GM12878 (cell line): ENCODE measurements at regions not wholly inside any gene's neighbourhood (a gene's known extent, or its start where the extent isn't known, plus 50 kb on each side); places are given as distances from the start of the nearest gene placed in this dataset.

Experiments used
- ATAC-seq: fragments of 200-7000 bp; cut with Tn5 transposase; 3 replicates; pipeline ENCODE4 v1.9.1; 2020; ENCODE audit warnings: mild to moderate bottlenecking, moderate library complexity
- BruUV-seq: library from RNA; stranded (reverse); fragments of 400-500 nt; replicated peaks from 2 replicates; lab custom pipeline; 2021; lab: Mats Ljungman, UMichigan
- CTCF ChIA-PET: fragments of 300-600 bp; sonication (Branson Sonifier 250); formaldehyde crosslinking; extraction: SDS; loops from one replicate; lab custom pipeline; 2021; ENCODE audit warnings: inconsistent platforms; lab: Yijun Ruan, JAX
- POLR2A ChIA-PET: fragments of 350-600 bp; formaldehyde crosslinking; extraction: SDS; loops from one replicate; lab custom pipeline; 2021; ENCODE audit warnings: inconsistent platforms; lab: Charles Lee
- RAD21 ChIA-PET: fragments of 300-600 bp; sonication (Branson Sonifier 250); formaldehyde crosslinking; loops from one replicate; lab custom pipeline; 2023; ENCODE audit warnings: antibody characterized with exemption; ENCODE audit not compliant: unreplicated experiment; lab: Charles Lee
- SMC1A ChIA-PET: fragments of 300-600 bp; sonication (Branson Sonifier 250); formaldehyde crosslinking; loops from one replicate; lab custom pipeline; 2023; ENCODE audit not compliant: unreplicated experiment, uncharacterized antibody; lab: Charles Lee
- DNase-seq: peaks from one replicate; pipeline ENCODE4 v3.0.0-alpha.2; 2011; ENCODE audit warnings: low read depth, low spot score
- FAIRE-seq: peaks from 3 replicates; lab custom pipeline; 2011; peaks lifted over from hg19 to GRCh38; lab: Jason Lieb, UNC
- H2AFZ ChIP-seq: 2 replicates; pipeline ENCODE4 v1.6.0; 2011; ENCODE audit warnings: low read depth, low read length, control low read depth; ENCODE audit not compliant: control insufficient read depth
- H3K27ac ChIP-seq: 2 replicates; pipeline ENCODE4 v1.5.1; 2011; ENCODE audit warnings: control low read depth; ENCODE audit not compliant: control insufficient read depth, insufficient read depth
- H3K27me3 ChIP-seq, 2 experiments: replicated peaks in 1 of 2; 2 replicates each; pipeline versions ENCODE4 v1.6.0 to v1.6.1; 2011; ENCODE audit warnings: low read length in 1 of 2; ENCODE audit not compliant: control insufficient read depth in 2 of 2, insufficient read depth in 2 of 2
- H3K36me3 ChIP-seq, 2 experiments: 2 replicates each; pipeline ENCODE4 v1.5.1; 2011; ENCODE audit warnings: low read length in 1 of 2; ENCODE audit not compliant: control insufficient read depth in 2 of 2, insufficient read depth in 2 of 2
- H3K4me1 ChIP-seq: 2 replicates; pipeline ENCODE4 v1.6.1; 2011; ENCODE audit warnings: mild to moderate bottlenecking, low read length, moderate library complexity, mixed read lengths; ENCODE audit not compliant: control insufficient read depth, insufficient read depth
- H3K4me2 ChIP-seq: 2 replicates; pipeline ENCODE4 v1.6.0; 2011; ENCODE audit warnings: control low read depth; ENCODE audit not compliant: control insufficient read depth, insufficient read depth
- H3K4me3 ChIP-seq: fragments of 200-600 bp; sonication (generic); 2 replicates; pipeline ENCODE4 v1.5.1; 2016
- H3K79me2 ChIP-seq: 2 replicates; pipeline ENCODE4 v1.6.0; 2011; ENCODE audit warnings: low read length; ENCODE audit not compliant: control insufficient read depth, insufficient read depth
- H3K9ac ChIP-seq: 2 replicates; pipeline ENCODE4 v1.8.0; 2011; ENCODE audit warnings: low read length, control low read depth, mixed read lengths; ENCODE audit not compliant: control insufficient read depth, insufficient read depth
- H3K9me3 ChIP-seq: replicated peaks from 3 replicates; pipeline ENCODE4 v1.5.1; 2011; ENCODE audit warnings: mild to moderate bottlenecking, low read length; ENCODE audit not compliant: control insufficient read depth, insufficient read depth
- H4K20me1 ChIP-seq: 2 replicates; pipeline ENCODE4 v1.6.0; 2011; ENCODE audit not compliant: control insufficient read depth, insufficient read depth
- CHD2 ChIP-seq: IDR thresholded peaks from 2 replicates; pipeline ENCODE4 v1.6.1; 2011; ENCODE audit warnings: low read depth, low read length, improper control_type of control experiment, borderline replicate concordance
- FOS ChIP-seq: IDR thresholded peaks from 3 replicates; pipeline ENCODE4 v1.6.1; 2011; ENCODE audit warnings: borderline replicate concordance; ENCODE audit not compliant: insufficient read length; ENCODE audit errors: extremely low read depth
- NBN ChIP-seq: fragments of 450-650 bp; IDR thresholded peaks from 2 replicates; pipeline ENCODE4 v1.6.1; 2016
- NR2F1 ChIP-seq: fragments of 450-650 bp; conservative IDR thresholded peaks from 2 replicates; pipeline ENCODE4 v1.6.1; 2017; ENCODE audit warnings: mild to moderate bottlenecking
- PML ChIP-seq: IDR thresholded peaks from 2 replicates; pipeline ENCODE4 v1.6.1; 2012; ENCODE audit warnings: low read length, inconsistent platforms
- RFX5 ChIP-seq: IDR thresholded peaks from 2 replicates; pipeline ENCODE4 v1.6.1; 2011; ENCODE audit warnings: low read depth, low read length, improper control_type of control experiment
- RUNX3 ChIP-seq: IDR thresholded peaks from 2 replicates; pipeline ENCODE4 v1.6.1; 2012; ENCODE audit warnings: low read length, inconsistent platforms
- SMAD5 ChIP-seq: IDR thresholded peaks from 2 replicates; pipeline ENCODE4 v1.6.1; 2016; ENCODE audit warnings: antibody characterized with exemption, low read depth
- SUPT20H ChIP-seq: IDR thresholded peaks from 2 replicates; pipeline ENCODE4 v1.6.1; 2011; ENCODE audit warnings: low read depth, mild to moderate bottlenecking, low read length, moderate library complexity, borderline replicate concordance; ENCODE audit not compliant: control insufficient read depth
- TARDBP ChIP-seq: IDR thresholded peaks from 2 replicates; pipeline ENCODE4 v1.6.1; 2016; ENCODE audit warnings: borderline replicate concordance
- TCF12 ChIP-seq: IDR thresholded peaks from 2 replicates; pipeline ENCODE4 v1.6.1; 2011; ENCODE audit warnings: low read depth, mild to moderate bottlenecking, low read length
- WGBS: methylation state at CpG from one replicate; pipeline ENCODE4 v1.1.6; 2016; ENCODE audit warnings: low lambda C conversion rate; ENCODE audit not compliant: insufficient replicate concordance, insufficient coverage; ENCODE audit errors: missing lambda C conversion rate; 5-methylcytosine and 5-hydroxymethylcytosine counted together
- in situ Hi-C: fragments of 300-500 bp; cut with MboI; formaldehyde crosslinking; loops from 9 replicates; pipeline ENCODE4 v1.14.3; 2018; ENCODE audit warnings: mixed read lengths
- intact Hi-C: fragments of 100-400 bp; cut with micrococcal nuclease; formaldehyde crosslinking; loops from one replicate; pipeline ENCODE4 v1.14.2; 2022; ENCODE audit not compliant: unreplicated experiment
- TF ChIP-seq, protein P1 (sequence below): IDR thresholded peaks from 2 replicates; pipeline ENCODE4 v1.6.1; 2011; ENCODE audit warnings: low read depth, low read length, improper control_type of control experiment, borderline replicate concordance
- TF ChIP-seq, protein P2 (sequence below): IDR thresholded peaks from 2 replicates; pipeline ENCODE4 v1.6.1; 2012; ENCODE audit warnings: low read depth, low read length, improper control_type of control experiment
- TF ChIP-seq, protein P3 (sequence below): fragments of 450-650 bp; IDR thresholded peaks from 2 replicates; pipeline ENCODE4 v1.6.1; 2017; ENCODE audit warnings: mild to moderate bottlenecking, moderate library complexity

DNA sequence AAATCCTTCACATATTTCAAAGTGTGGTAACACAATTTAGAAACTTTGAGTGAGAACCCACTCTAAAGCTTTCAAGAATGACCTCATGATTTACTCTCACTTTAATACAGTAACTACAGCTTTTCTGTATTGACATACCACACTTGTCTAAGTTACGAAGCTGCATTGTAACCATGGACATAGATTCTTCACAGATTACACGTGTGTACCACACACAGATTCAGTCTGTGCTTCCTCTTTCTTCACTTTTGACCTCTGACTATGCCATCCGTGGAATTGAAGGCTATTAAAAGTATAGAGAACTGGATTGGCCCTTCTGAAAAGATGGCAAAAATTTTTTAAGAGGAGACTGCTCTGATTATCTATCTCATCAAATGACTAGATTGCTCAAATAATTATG is 172.7 kb downstream of the TANC2 start:
- no peaks in the 10 kb centered on the region for H3K9me3 ChIP-seq
- no peaks in the 10 kb centered on the region for H3K79me2 ChIP-seq
- no peak for FAIRE-seq
- H3K27me3 ChIP-seq = no peaks in the 10 kb centered on the region
- no peaks in the 10 kb centered on the region for H3K36me3 ChIP-seq
- H4K20me1 ChIP-seq = no peaks in the 10 kb centered on the region
- WGBS = 25% methylated on average over 3 of the region's 3 CpGs
- RAD21 ChIA-PET = no interaction called here
- TF ChIP-seq RFX5 (no peak), TARDBP (no peak), SUPT20H (no peak), TCF12 (no peak), PML (no peak), FOS (no peak)
- SMC1A ChIA-PET = no interaction called here
- DNase-seq = no peak
- ATAC-seq = no peak; the same call in 2 of the 3 replicates
- H2AFZ ChIP-seq = no peak overlapping the region
- no peak overlapping the region for H3K9ac ChIP-seq
- intact Hi-C loops = no loop called here
- CTCF ChIA-PET = interaction anchor here (1.6 kb wide), 1 partner anchor 12 kb away, joined by 4 read pairs; no protein-coding TSS in a partner anchor
- in situ Hi-C loops = no loop called here
- no peaks in the 10 kb centered on the region for H3K4me1 ChIP-seq
- H3K4me3 ChIP-seq = no peak overlapping the region
- no TSS peak for BruUV-seq
- H3K27ac ChIP-seq = no peak overlapping the region
- no peak overlapping the region for H3K4me2 ChIP-seq
- POLR2A ChIA-PET = no interaction called here

DNA sequence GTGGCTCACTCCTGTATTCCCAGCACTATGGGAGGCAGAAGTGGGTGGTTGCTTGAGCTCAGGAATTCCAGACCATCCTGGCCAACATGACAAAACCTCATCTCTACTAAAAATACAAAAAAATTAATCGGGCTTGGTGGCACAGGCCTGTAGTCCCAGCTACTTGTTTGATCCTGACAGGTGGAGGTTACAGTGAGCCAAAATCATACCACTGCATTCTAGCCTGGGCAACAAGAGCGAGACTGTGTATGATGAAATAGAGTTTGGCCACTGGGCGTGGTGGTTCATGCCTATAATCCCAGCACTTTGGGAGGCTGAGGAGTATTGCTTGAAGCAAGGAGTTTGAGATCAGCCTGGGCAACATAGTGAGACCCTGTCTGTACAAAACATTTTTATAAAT is 173.3 kb downstream of the TANC2 start:
- Histone ChIP-seq H3K4me2 (no peak overlapping the region), H3K9me3 (no peaks in the 10 kb centered on the region), H4K20me1 (no peaks in the 10 kb centered on the region), H3K4me3 (no peak overlapping the region), H2AFZ (no peak overlapping the region), H3K79me2 (no peaks in the 10 kb centered on the region), H3K27ac (no peak overlapping the region), H3K4me1 (no peaks in the 10 kb centered on the region), H3K27me3 (no peaks in the 10 kb centered on the region), H3K9ac (no peak overlapping the region), H3K36me3 (no peaks in the 10 kb centered on the region)
- CTCF ChIA-PET = interaction anchor here (0.5 kb wide), 1 partner anchor 419 kb away, joined by 3 read pairs; no protein-coding TSS in a partner anchor
- BruUV-seq = no TSS peak
- in situ Hi-C loops = no loop called here
- intact Hi-C loops = no loop called here
- FAIRE-seq (no peak), DNase-seq (no peak), ATAC-seq (no peak)
- RAD21 ChIA-PET = no interaction called here
- 50% methylated on average over 3 of the region's 3 CpGs for WGBS
- SMC1A ChIA-PET = no interaction called here
- POLR2A ChIA-PET = no interaction called here
- TF ChIP-seq, protein P1, sequence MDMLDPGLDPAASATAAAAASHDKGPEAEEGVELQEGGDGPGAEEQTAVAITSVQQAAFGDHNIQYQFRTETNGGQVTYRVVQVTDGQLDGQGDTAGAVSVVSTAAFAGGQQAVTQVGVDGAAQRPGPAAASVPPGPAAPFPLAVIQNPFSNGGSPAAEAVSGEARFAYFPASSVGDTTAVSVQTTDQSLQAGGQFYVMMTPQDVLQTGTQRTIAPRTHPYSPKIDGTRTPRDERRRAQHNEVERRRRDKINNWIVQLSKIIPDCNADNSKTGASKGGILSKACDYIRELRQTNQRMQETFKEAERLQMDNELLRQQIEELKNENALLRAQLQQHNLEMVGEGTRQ = no peak
- TF ChIP-seq, protein P2, sequence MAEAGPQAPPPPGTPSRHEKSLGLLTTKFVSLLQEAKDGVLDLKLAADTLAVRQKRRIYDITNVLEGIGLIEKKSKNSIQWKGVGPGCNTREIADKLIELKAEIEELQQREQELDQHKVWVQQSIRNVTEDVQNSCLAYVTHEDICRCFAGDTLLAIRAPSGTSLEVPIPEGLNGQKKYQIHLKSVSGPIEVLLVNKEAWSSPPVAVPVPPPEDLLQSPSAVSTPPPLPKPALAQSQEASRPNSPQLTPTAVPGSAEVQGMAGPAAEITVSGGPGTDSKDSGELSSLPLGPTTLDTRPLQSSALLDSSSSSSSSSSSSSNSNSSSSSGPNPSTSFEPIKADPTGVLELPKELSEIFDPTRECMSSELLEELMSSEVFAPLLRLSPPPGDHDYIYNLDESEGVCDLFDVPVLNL = no peak
- no peak for TF ChIP-seq NR2F1
- TF ChIP-seq, protein P3, sequence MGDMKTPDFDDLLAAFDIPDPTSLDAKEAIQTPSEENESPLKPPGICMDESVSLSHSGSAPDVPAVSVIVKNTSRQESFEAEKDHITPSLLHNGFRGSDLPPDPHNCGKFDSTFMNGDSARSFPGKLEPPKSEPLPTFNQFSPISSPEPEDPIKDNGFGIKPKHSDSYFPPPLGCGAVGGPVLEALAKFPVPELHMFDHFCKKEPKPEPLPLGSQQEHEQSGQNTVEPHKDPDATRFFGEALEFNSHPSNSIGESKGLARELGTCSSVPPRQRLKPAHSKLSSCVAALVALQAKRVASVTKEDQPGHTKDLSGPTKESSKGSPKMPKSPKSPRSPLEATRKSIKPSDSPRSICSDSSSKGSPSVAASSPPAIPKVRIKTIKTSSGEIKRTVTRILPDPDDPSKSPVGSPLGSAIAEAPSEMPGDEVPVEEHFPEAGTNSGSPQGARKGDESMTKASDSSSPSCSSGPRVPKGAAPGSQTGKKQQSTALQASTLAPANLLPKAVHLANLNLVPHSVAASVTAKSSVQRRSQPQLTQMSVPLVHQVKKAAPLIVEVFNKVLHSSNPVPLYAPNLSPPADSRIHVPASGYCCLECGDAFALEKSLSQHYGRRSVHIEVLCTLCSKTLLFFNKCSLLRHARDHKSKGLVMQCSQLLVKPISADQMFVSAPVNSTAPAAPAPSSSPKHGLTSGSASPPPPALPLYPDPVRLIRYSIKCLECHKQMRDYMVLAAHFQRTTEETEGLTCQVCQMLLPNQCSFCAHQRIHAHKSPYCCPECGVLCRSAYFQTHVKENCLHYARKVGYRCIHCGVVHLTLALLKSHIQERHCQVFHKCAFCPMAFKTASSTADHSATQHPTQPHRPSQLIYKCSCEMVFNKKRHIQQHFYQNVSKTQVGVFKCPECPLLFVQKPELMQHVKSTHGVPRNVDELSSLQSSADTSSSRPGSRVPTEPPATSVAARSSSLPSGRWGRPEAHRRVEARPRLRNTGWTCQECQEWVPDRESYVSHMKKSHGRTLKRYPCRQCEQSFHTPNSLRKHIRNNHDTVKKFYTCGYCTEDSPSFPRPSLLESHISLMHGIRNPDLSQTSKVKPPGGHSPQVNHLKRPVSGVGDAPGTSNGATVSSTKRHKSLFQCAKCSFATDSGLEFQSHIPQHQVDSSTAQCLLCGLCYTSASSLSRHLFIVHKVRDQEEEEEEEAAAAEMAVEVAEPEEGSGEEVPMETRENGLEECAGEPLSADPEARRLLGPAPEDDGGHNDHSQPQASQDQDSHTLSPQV = no peak
- TF ChIP-seq CHD2 = no peak
- no peak for TF ChIP-seq RUNX3
- TF ChIP-seq NBN = no peak
- TF ChIP-seq SMAD5 = no peak
